Suprapubic skin (tissue), 4 donors: ENCODE measurements at regions not wholly inside any gene's neighbourhood (a gene's known extent, or its start where the extent isn't known, plus 50 kb on each side); places are given as distances from the start of the nearest gene placed in this dataset.

Source experiments
- DNase-seq, 2 donors: peaks; one replicate each; pipeline ENCODE4 v3.0.0-alpha.2; 2019; ENCODE audit warnings: low spot score in 2 of 2
- H3K27ac ChIP-seq: fragments of 200-600 bp; sonication (generic); one replicate; pipeline ENCODE4 v1.5.1; 2019
- H3K27me3 ChIP-seq: fragments of 200-600 bp; sonication (generic); one replicate; pipeline ENCODE4 v1.5.1; 2019
- H3K36me3 ChIP-seq: fragments of 200-600 bp; sonication (generic); one replicate; pipeline ENCODE4 v1.5.1; 2019
- H3K4me1 ChIP-seq: fragments of 200-600 bp; sonication (generic); one replicate; pipeline ENCODE4 v1.5.1; 2019
- H3K4me3 ChIP-seq: fragments of 200-600 bp; sonication (generic); one replicate; pipeline ENCODE4 v1.5.1; 2019; ENCODE audit warnings: mild to moderate bottlenecking
- H3K9me3 ChIP-seq: fragments of 200-600 bp; sonication (generic); one replicate; pipeline ENCODE4 v1.5.1; 2019
- EP300 ChIP-seq: sonication (generic); formaldehyde crosslinking; IDR thresholded peaks from one replicate; pipeline ENCODE4 v1.6.1; 2017; ENCODE audit warnings: antibody characterized with exemption
- POLR2A ChIP-seq, 2 donors: fragments of 450-650 bp; IDR thresholded peaks; one replicate each; pipeline ENCODE4 v1.6.1; 2017; ENCODE audit warnings: antibody characterized with exemption in 2 of 2, mild to moderate bottlenecking in 2 of 2, moderate library complexity in 2 of 2
- POLR2AphosphoS5 ChIP-seq, 3 donors: sonication (generic); formaldehyde crosslinking; IDR thresholded peaks; one replicate each; pipeline ENCODE4 v1.6.1; 2017; ENCODE audit warnings: antibody characterized with exemption in 3 of 3
- WGBS: methylation state at CpG from one replicate; pipeline ENCODE4 v1.1.5; 2018; 5-methylcytosine and 5-hydroxymethylcytosine counted together
- TF ChIP-seq, protein P1 (sequence below), 2 donors: fragments of 200-600 bp in 1 of 2; fragments of 450-650 bp in 1 of 2; sonication (generic) in 1 of 2; IDR thresholded peaks; one replicate each; pipeline ENCODE4 v1.5.1; 2016 to 2019; ENCODE audit warnings: antibody characterized with exemption in 2 of 2, mild to moderate bottlenecking in 1 of 2, moderate library complexity in 1 of 2

DNA sequence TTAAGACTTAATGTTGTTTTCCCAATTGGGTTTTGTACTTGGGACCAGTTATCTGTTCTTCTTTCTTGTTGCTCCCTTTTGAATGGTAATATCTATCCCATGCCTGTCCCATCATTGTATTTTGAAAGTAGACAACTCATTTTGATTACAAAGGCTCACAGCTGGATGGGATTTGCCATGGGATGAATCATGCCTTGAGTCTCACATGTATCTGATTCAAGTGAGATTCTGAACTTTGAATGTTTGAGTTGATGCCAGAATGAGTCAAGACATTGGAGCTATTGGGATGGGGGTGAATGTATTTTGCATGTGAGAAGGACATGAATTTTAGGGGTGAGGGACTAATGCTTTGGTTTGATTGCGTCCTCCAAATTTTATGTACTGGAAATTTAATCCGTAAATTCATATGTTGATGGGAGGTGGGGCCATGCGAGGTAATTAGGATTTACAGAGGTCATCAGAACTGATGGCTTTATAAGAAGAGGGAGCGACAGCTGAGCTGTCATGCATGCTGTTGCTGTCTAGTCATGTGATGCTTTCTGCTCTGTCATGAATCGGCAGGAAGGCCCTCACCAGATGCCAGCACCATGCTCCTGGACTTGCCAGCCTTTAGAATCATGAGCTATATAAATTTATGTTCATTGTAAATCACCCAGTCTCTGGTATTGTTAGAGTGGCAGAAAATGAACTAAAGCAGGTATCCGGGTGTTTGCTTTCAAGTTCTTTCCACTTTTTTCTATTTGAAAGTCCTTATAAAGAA is 741.3 kb upstream of the RAB6C start:
- Histone ChIP-seq H3K27me3 (no peaks in the 10 kb centered on the region), H3K9me3 (no peaks in the 10 kb centered on the region), H3K4me3 (no peak overlapping the region), H3K36me3 (no peaks in the 10 kb centered on the region), H3K27ac (no peak overlapping the region), H3K4me1 (no peaks in the 10 kb centered on the region)
- no peak for DNase-seq
- TF ChIP-seq POLR2A (IDR thresholded peaks at IDR 0.05) (no peak), EP300 (no peak), POLR2AphosphoS5 (IDR thresholded peaks at IDR 0.05) (no peak)
- TF ChIP-seq, protein P1, sequence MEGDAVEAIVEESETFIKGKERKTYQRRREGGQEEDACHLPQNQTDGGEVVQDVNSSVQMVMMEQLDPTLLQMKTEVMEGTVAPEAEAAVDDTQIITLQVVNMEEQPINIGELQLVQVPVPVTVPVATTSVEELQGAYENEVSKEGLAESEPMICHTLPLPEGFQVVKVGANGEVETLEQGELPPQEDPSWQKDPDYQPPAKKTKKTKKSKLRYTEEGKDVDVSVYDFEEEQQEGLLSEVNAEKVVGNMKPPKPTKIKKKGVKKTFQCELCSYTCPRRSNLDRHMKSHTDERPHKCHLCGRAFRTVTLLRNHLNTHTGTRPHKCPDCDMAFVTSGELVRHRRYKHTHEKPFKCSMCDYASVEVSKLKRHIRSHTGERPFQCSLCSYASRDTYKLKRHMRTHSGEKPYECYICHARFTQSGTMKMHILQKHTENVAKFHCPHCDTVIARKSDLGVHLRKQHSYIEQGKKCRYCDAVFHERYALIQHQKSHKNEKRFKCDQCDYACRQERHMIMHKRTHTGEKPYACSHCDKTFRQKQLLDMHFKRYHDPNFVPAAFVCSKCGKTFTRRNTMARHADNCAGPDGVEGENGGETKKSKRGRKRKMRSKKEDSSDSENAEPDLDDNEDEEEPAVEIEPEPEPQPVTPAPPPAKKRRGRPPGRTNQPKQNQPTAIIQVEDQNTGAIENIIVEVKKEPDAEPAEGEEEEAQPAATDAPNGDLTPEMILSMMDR (IDR thresholded peaks at IDR 0.05) = no peak
- 76% methylated on average over 6 of the region's 6 CpGs for WGBS

DNA sequence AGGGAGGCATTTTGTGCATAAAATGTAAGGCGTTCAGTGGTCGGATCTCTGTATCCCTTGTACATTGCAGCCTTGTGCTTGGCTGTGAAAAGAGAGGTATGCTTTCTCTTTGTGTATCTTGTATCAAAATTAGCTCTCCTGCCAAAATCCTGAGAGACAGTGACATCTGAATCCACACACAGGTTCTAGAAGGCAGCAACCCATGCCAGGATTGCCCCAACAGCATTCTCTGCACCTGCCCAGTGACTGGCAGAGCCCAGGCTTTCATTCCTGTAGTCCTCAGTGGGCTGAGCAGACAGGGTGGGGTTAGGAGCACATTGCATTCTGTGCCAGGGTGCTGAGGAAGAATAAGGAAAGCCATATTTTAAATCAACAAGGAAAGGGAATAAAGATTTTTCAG is 740.3 kb upstream of the RAB6C start:
- no peaks in the 10 kb centered on the region for H3K36me3 ChIP-seq
- no peak overlapping the region for H3K4me3 ChIP-seq
- H3K27ac ChIP-seq = no peak overlapping the region
- no peak for TF ChIP-seq POLR2A (IDR thresholded peaks at IDR 0.05)
- TF ChIP-seq EP300 = no peak
- TF ChIP-seq, protein P1 (IDR thresholded peaks at IDR 0.05) = no peak
- TF ChIP-seq POLR2AphosphoS5 (IDR thresholded peaks at IDR 0.05) = no peak
- H3K4me1 ChIP-seq = no peaks in the 10 kb centered on the region
- no peaks in the 10 kb centered on the region for H3K27me3 ChIP-seq
- H3K9me3 ChIP-seq = no peaks in the 10 kb centered on the region
- no peak for DNase-seq
- WGBS = 73% methylated on average over 2 of the region's 2 CpGs

DNA sequence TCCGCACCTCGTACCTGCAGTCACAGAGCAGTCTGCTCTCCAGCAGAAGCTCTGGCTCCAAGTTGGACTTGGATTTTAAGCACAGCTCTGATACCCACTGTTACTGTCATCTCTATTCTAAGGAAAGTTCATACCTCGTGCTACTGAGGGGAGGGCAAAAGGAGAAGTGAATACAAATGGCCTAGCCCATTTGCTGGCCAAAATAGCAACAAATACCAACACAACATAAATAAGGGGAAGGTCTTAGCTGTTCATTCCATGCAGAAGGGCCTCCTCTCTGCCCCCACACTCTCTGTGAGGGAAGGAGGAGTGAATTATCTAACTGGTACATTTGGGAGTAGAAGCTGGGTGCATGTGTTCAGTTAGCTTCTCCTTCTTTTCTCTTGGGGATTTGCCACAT is 739.4 kb upstream of the RAB6C start:
- no peaks in the 10 kb centered on the region for H3K4me1 ChIP-seq
- no peak overlapping the region for H3K27ac ChIP-seq
- H3K36me3 ChIP-seq = no peaks in the 10 kb centered on the region
- TF ChIP-seq EP300 (no peak), POLR2A (IDR thresholded peaks at IDR 0.05) (no peak), POLR2AphosphoS5 (IDR thresholded peaks at IDR 0.05) (no peak)
- TF ChIP-seq, protein P1 (IDR thresholded peaks at IDR 0.05) = no peak
- 95% methylated on average over 3 of the region's 3 CpGs for WGBS
- no peaks in the 10 kb centered on the region for H3K9me3 ChIP-seq
- no peak overlapping the region for H3K4me3 ChIP-seq
- no peaks in the 10 kb centered on the region for H3K27me3 ChIP-seq
- DNase-seq = no peak

DNA sequence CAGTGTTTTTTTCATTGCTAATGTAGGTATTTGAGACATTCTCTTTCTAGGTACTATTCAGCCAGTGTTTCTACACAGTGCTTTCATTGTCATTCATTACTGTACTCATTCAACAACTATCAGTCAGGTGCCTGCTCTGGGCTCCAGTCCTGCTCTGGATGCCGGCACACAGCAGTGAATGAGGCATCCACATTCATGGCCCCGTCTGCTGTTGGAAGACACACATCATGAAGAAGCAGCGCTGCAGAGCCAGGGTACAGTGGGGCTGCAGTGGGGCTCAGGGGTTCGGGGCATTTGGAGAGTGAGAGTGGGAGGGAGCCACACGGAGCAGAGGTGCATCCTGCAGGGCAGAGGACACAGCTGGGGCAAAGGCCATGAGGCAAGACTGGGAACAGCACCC is 737.2 kb upstream of the RAB6C start:
- no peaks in the 10 kb centered on the region for H3K4me1 ChIP-seq
- H3K27ac ChIP-seq = no peak overlapping the region
- H3K27me3 ChIP-seq = no peaks in the 10 kb centered on the region
- H3K9me3 ChIP-seq = no peaks in the 10 kb centered on the region
- no peak overlapping the region for H3K4me3 ChIP-seq
- no peak for TF ChIP-seq POLR2AphosphoS5 (IDR thresholded peaks at IDR 0.05)
- TF ChIP-seq, protein P1 (IDR thresholded peaks at IDR 0.05) = no peak
- no peak for TF ChIP-seq EP300
- no peak for TF ChIP-seq POLR2A (IDR thresholded peaks at IDR 0.05)
- no peaks in the 10 kb centered on the region for H3K36me3 ChIP-seq
- DNase-seq = no peak
- WGBS = 77% methylated on average over 5 of the region's 5 CpGs

DNA sequence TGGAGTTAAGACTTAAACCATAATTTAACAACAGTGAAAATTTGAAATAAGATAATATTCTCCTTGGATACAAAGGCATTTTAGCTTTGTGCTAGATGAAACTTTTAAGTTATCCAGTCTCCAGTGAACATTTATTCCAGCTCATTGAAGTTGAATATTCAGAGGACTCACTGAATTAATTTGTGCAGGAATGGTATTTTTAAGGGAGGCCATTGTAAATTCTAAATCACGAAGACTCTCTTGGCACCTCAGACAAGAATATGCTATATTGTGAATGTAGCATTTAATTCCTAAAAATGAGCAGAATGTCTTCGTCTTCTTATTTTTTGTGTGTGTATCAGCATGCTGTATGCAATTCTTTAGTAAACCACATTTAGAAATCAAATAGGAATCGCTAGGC is 731.7 kb upstream of the RAB6C start:
- WGBS = 73% methylated on average over 3 of the region's 3 CpGs
- H3K27ac ChIP-seq = no peak overlapping the region
- no peak for DNase-seq
- peaks cover under 1% of the 10 kb centered on the region for H3K4me1 ChIP-seq
- H3K27me3 ChIP-seq = no peaks in the 10 kb centered on the region
- TF ChIP-seq EP300 (no peak), POLR2AphosphoS5 (IDR thresholded peaks at IDR 0.05) (no peak), POLR2A (IDR thresholded peaks at IDR 0.05) (no peak)
- TF ChIP-seq, protein P1 (IDR thresholded peaks at IDR 0.05) = no peak
- no peaks in the 10 kb centered on the region for H3K36me3 ChIP-seq
- H3K4me3 ChIP-seq = no peak overlapping the region
- H3K9me3 ChIP-seq = no peaks in the 10 kb centered on the region
